ENCODE measurements at regions not wholly inside any gene's neighbourhood (a gene's known extent, or its start where the extent isn't known, plus 50 kb on each side); places are given as distances from the start of the nearest gene placed in this dataset.

DNA sequence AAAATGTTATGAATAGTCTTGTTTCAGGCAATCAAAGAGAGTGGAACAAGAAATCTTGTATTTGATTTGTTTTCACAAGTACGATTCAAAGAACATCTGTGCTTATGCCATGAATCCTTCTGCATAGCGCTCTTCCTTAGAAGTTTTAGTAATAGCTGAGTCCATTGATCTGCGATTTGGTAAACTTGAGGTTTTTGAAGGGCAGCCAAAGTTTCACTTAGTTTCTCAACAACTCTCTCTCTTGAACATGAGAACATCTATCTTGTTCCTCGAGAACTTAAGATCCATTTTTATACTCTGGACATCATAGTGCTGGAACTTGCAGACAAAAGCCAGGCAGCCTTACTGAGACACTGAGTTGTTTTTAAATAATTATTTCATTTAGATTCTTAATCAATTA is 96.2 kb upstream of the USP15 start:
- TF ChIP-seq, protein P1, sequence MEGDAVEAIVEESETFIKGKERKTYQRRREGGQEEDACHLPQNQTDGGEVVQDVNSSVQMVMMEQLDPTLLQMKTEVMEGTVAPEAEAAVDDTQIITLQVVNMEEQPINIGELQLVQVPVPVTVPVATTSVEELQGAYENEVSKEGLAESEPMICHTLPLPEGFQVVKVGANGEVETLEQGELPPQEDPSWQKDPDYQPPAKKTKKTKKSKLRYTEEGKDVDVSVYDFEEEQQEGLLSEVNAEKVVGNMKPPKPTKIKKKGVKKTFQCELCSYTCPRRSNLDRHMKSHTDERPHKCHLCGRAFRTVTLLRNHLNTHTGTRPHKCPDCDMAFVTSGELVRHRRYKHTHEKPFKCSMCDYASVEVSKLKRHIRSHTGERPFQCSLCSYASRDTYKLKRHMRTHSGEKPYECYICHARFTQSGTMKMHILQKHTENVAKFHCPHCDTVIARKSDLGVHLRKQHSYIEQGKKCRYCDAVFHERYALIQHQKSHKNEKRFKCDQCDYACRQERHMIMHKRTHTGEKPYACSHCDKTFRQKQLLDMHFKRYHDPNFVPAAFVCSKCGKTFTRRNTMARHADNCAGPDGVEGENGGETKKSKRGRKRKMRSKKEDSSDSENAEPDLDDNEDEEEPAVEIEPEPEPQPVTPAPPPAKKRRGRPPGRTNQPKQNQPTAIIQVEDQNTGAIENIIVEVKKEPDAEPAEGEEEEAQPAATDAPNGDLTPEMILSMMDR (IDR thresholded peaks at IDR 0.05): no peak
- no peak for TF ChIP-seq POLR2A (IDR thresholded peaks at IDR 0.05)
